Neural cell (in vitro differentiated cells): ENCODE measurements at regions not wholly inside any gene's neighbourhood (a gene's known extent, or its start where the extent isn't known, plus 50 kb on each side); places are given as distances from the start of the nearest gene placed in this dataset.

Source experiments
- H2AFZ ChIP-seq: fragments of 200-600, 300-800 bp; sonication (generic), shearing (Covaris generic); 2 replicates; pipeline ENCODE4 v1.6.0; 2014; ENCODE audit warnings: low read depth, mild to moderate bottlenecking, antibody characterized with exemption, low read length, moderate library complexity
- H3F3A ChIP-seq: fragments of 200-600 bp; shearing (Covaris generic); 2 replicates; pipeline ENCODE4 v1.6.1; 2016; ENCODE audit warnings: mild to moderate bottlenecking, moderate library complexity, mixed read lengths, antibody characterized with exemption, low read length; ENCODE audit not compliant: insufficient read depth, poor library complexity, severe bottlenecking
- H3K27ac ChIP-seq: fragments of 200-600, 300-800 bp; sonication (generic), shearing (Covaris generic); 2 replicates; pipeline ENCODE4 v1.5.1; 2014; ENCODE audit warnings: mild to moderate bottlenecking, low read length, moderate library complexity
- H3K27me3 ChIP-seq: fragments of 300-800, 200-600 bp; sonication (generic), shearing (Covaris generic); 2 replicates; pipeline ENCODE4 v1.6.0; 2014; ENCODE audit warnings: mild to moderate bottlenecking, low read depth, low read length, moderate library complexity; ENCODE audit not compliant: insufficient read depth
- H3K36me3 ChIP-seq: fragments of 300-800, 200-600 bp; sonication (generic), shearing (Covaris generic); 2 replicates; pipeline ENCODE4 v1.5.1; 2014; ENCODE audit warnings: mild to moderate bottlenecking, antibody characterized with exemption, low read length, moderate library complexity; ENCODE audit not compliant: insufficient read depth
- H3K4me2 ChIP-seq: fragments of 300-800, 200-600 bp; sonication (generic), shearing (Covaris generic); 2 replicates; pipeline ENCODE4 v1.6.0; 2014; ENCODE audit warnings: mild to moderate bottlenecking, low read length
- H3K4me3 ChIP-seq: fragments of 300-800, 200-600 bp; sonication (generic), shearing (Covaris generic); 2 replicates; pipeline ENCODE4 v1.5.1; 2014; ENCODE audit warnings: mild to moderate bottlenecking, low read length, moderate library complexity
- H3K79me2 ChIP-seq: fragments of 200-600 bp; shearing (Covaris generic); replicated peaks from 2 replicates; pipeline ENCODE4 v1.6.0; 2014; ENCODE audit warnings: mild to moderate bottlenecking, low read length, moderate library complexity; ENCODE audit not compliant: insufficient read depth
- H3K9ac ChIP-seq: fragments of 300-800, 200-600 bp; sonication (generic), shearing (Covaris generic); 2 replicates; pipeline ENCODE4 v1.6.1; 2016; ENCODE audit warnings: mild to moderate bottlenecking, low read length, mixed read lengths
- H3K9me2 ChIP-seq: fragments of 200-600 bp; shearing (Covaris generic); 2 replicates; pipeline ENCODE4 v1.6.1; 2016; ENCODE audit warnings: mild to moderate bottlenecking, low read length, mixed read lengths; ENCODE audit not compliant: insufficient read depth
- H3K9me3 ChIP-seq: fragments of 200-600, 300-800 bp; sonication (generic), shearing (Covaris generic); 2 replicates; pipeline ENCODE4 v1.6.1; 2016; ENCODE audit warnings: mild to moderate bottlenecking, mixed run types, low read length, moderate library complexity, mixed read lengths
- H4K20me1 ChIP-seq: fragments of 200-600 bp; shearing (Covaris generic); 2 replicates; pipeline ENCODE4 v1.6.1; 2016; ENCODE audit warnings: mild to moderate bottlenecking, mixed run types; ENCODE audit not compliant: insufficient read depth
- CTCF ChIP-seq: fragments of 450-650 bp; IDR thresholded peaks from 2 replicates; pipeline ENCODE4 v1.5.1; 2014; ENCODE audit warnings: antibody characterized with exemption, mild to moderate bottlenecking, moderate library complexity; ENCODE audit not compliant: poor library complexity, severe bottlenecking
- EP300 ChIP-seq: fragments of 450-650 bp; conservative IDR thresholded peaks from 2 replicates; pipeline ENCODE4 v1.6.1; 2014; ENCODE audit warnings: antibody characterized with exemption, mild to moderate bottlenecking, moderate library complexity; ENCODE audit not compliant: poor library complexity, severe bottlenecking
- EZH2 ChIP-seq: fragments of 200-600, 300-800 bp; shearing (Covaris generic), sonication (generic); IDR thresholded peaks from 2 replicates; pipeline ENCODE4 v1.6.1; 2014; ENCODE audit warnings: antibody characterized with exemption, low read length, borderline replicate concordance, mild to moderate bottlenecking; ENCODE audit not compliant: insufficient read depth, poor library complexity, severe bottlenecking
- MXI1 ChIP-seq: fragments of 450-650 bp; conservative IDR thresholded peaks from 2 replicates; pipeline ENCODE4 v1.6.1; 2014; ENCODE audit warnings: antibody characterized with exemption, mild to moderate bottlenecking; ENCODE audit not compliant: poor library complexity, severe bottlenecking
- POLR2AphosphoS5 ChIP-seq: IDR thresholded peaks from 2 replicates; pipeline ENCODE4 v1.6.1; 2012
- RAD21 ChIP-seq: fragments of 450-650 bp; conservative IDR thresholded peaks from 2 replicates; pipeline ENCODE4 v1.6.1; 2014; ENCODE audit warnings: antibody characterized with exemption, mild to moderate bottlenecking, moderate library complexity
- REST ChIP-seq: IDR thresholded peaks from 2 replicates; pipeline ENCODE4 v1.6.1; 2012; ENCODE audit warnings: borderline replicate concordance
- SMC3 ChIP-seq: fragments of 450-650 bp; conservative IDR thresholded peaks from 2 replicates; pipeline ENCODE4 v1.6.1; 2014; ENCODE audit warnings: antibody characterized with exemption, mild to moderate bottlenecking, moderate library complexity; ENCODE audit not compliant: poor library complexity
- TAF1 ChIP-seq: IDR thresholded peaks from 2 replicates; pipeline ENCODE4 v1.6.1; 2012; ENCODE audit warnings: low read depth

GRCh38 chr14:21923820-21924219, 250.2 kb upstream of the OR4E1 start:
- H3K27me3 ChIP-seq, result no peaks in the 10 kb centered on the region
- no peak overlapping the region for H3K27ac ChIP-seq
- no peak overlapping the region for H3K9ac ChIP-seq
- H3K36me3 ChIP-seq, result no peaks in the 10 kb centered on the region
- no peaks in the 10 kb centered on the region for H3K9me3 ChIP-seq
- H4K20me1 ChIP-seq, result no peaks in the 10 kb centered on the region
- TF ChIP-seq EP300 (no peak), SMC3 (no peak), EZH2 (no peak), CTCF (no peak), REST (no peak), TAF1 (no peak)
- no peak overlapping the region for H2AFZ ChIP-seq
- H3K79me2 ChIP-seq, result no peaks in the 10 kb centered on the region
- H3K4me2 ChIP-seq, result no peak overlapping the region
- H3K9me2 ChIP-seq, result no peaks in the 10 kb centered on the region
- H3F3A ChIP-seq, result no peaks in the 10 kb centered on the region
- no peak overlapping the region for H3K4me3 ChIP-seq

- H3K36me3 ChIP-seq, result no peaks in the 10 kb centered on the region
These were observed 247.8 kb upstream of the OR4E1 start for GRCh38 chr14:21921453-21921852.

More at GRCh38 chr14:21921453-21921852, 247.8 kb upstream of the OR4E1 start:
- Histone ChIP-seq H3F3A (no peaks in the 10 kb centered on the region), H3K79me2 (no peaks in the 10 kb centered on the region), H3K9me2 (no peaks in the 10 kb centered on the region), H4K20me1 (no peaks in the 10 kb centered on the region), H3K27me3 (no peaks in the 10 kb centered on the region), H3K4me3 (no peak overlapping the region), H3K9me3 (no peaks in the 10 kb centered on the region), H3K4me2 (no peak overlapping the region), H3K9ac (no peak overlapping the region), H3K27ac (no peak overlapping the region), H2AFZ (no peak overlapping the region)
- no peak for TF ChIP-seq REST
- TF ChIP-seq EZH2, result no peak
- no peak for TF ChIP-seq SMC3
- no peak for TF ChIP-seq EP300
- TF ChIP-seq CTCF, result no peak
- no peak for TF ChIP-seq RAD21
- TF ChIP-seq TAF1, result no peak
- TF ChIP-seq MXI1, result no peak
- no peak for TF ChIP-seq POLR2AphosphoS5
